Activated CD8-positive, alpha-beta T cell treated with anti-CD3 and anti-CD28 coated beads for 36 hours (primary cell): ENCODE measurements at regions not wholly inside any gene's neighbourhood (a gene's known extent, or its start where the extent isn't known, plus 50 kb on each side); places are given as distances from the start of the nearest gene placed in this dataset.
"Not testable (repeated sequence)": the region's sequence is repeated elsewhere in the genome, so short reads cannot be mapped to it uniquely, and the experiment has no call there.

ENCODE experiments used
- ATAC-seq: fragments of 200-7000 bp; cut with Tn5 transposase; one replicate; pipeline ENCODE4 v1.10.0; 2021; ENCODE audit warnings: mild to moderate bottlenecking, moderate library complexity
- CTCF ChIA-PET: fragments of 350-600 bp; sonication (Branson Sonifier 250); formaldehyde crosslinking; loops from one replicate; lab custom pipeline; 2021; ENCODE audit warnings: antibody characterized with exemption; lab: Charles Lee
- POLR2A ChIA-PET: fragments of 350-600 bp; sonication (Branson Sonifier 250); formaldehyde crosslinking; loops from one replicate; lab custom pipeline; 2021; ENCODE audit warnings: antibody characterized with exemption; lab: Charles Lee
- DNase-seq: peaks from one replicate; pipeline ENCODE4 v3.0.0-alpha.2; 2020
- H3K27ac Mint-ChIP-seq: one replicate; pipeline ENCODE4 v1.8.0; 2021; ENCODE audit warnings: mild to moderate bottlenecking, mixed read lengths
- H3K27me3 Mint-ChIP-seq: one replicate; pipeline ENCODE4 v1.8.0; 2021; ENCODE audit warnings: mixed read lengths
- H3K36me3 Mint-ChIP-seq: one replicate; pipeline ENCODE4 v1.8.0; 2021; ENCODE audit warnings: low read depth, mixed read lengths
- H3K4me1 Mint-ChIP-seq: one replicate; pipeline ENCODE4 v1.8.0; 2021; ENCODE audit warnings: low read depth, mixed read lengths
- H3K4me3 Mint-ChIP-seq: one replicate; pipeline ENCODE4 v1.8.0; 2021; ENCODE audit warnings: mild to moderate bottlenecking, moderate library complexity, mixed read lengths
- H3K9me3 Mint-ChIP-seq: one replicate; pipeline ENCODE4 v1.8.0; 2021; ENCODE audit warnings: mixed read lengths
- intact Hi-C: fragments of 100-400 bp; cut with micrococcal nuclease; formaldehyde crosslinking; loops from one replicate; pipeline ENCODE4 v1.10.0; 2022
- TF ChIP-seq, protein P1 (sequence below): fragments of 200-600 bp; IDR thresholded peaks from one replicate; pipeline ENCODE4 v1.8.0; 2022; ENCODE audit warnings: antibody characterized with exemption, mild to moderate bottlenecking

GRCh38 chr12:38116968-38117367 is 199.6 kb upstream of the ALG10B start:
- ChIA-PET POLR2A (no interaction called here), CTCF (no interaction called here)
- TF ChIP-seq, protein P1, sequence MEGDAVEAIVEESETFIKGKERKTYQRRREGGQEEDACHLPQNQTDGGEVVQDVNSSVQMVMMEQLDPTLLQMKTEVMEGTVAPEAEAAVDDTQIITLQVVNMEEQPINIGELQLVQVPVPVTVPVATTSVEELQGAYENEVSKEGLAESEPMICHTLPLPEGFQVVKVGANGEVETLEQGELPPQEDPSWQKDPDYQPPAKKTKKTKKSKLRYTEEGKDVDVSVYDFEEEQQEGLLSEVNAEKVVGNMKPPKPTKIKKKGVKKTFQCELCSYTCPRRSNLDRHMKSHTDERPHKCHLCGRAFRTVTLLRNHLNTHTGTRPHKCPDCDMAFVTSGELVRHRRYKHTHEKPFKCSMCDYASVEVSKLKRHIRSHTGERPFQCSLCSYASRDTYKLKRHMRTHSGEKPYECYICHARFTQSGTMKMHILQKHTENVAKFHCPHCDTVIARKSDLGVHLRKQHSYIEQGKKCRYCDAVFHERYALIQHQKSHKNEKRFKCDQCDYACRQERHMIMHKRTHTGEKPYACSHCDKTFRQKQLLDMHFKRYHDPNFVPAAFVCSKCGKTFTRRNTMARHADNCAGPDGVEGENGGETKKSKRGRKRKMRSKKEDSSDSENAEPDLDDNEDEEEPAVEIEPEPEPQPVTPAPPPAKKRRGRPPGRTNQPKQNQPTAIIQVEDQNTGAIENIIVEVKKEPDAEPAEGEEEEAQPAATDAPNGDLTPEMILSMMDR: no peak
- DNase-seq (no peak), ATAC-seq (no peak)
- Mint-ChIP-seq H3K36me3 (no peaks in the 10 kb centered on the region), H3K4me1 (no peaks in the 10 kb centered on the region), H3K4me3 (no peak overlapping the region), H3K27me3 (no peaks in the 10 kb centered on the region), H3K9me3 (peaks cover 3% of the 10 kb centered on the region), H3K27ac (no peak overlapping the region)
- intact Hi-C loops: no loop called here

DNA sequence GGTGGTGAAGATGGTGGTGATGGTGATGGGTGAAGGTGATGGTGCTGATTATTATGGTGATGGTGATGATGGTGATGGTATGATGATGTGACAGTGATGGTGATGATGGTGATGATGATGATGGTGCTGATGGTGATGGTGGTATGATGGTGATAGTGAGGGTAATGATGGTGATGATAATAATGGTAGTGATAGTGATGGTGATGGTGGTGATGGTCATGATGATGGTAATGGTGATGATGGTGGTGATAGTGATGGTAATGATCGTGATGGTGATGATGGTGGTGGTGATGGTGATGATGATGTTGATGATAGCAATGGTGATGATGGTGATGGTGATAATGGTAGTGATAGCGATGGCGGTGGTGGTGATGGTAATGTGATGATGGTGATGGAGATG is 197.9 kb upstream of the ALG10B start:
- no peak for ATAC-seq
- ChIA-PET POLR2A (no interaction called here), CTCF (no interaction called here)
- intact Hi-C loops: no loop called here
- Mint-ChIP-seq H3K36me3 (no peaks in the 10 kb centered on the region), H3K4me3 (no peak overlapping the region), H3K4me1 (no peaks in the 10 kb centered on the region), H3K27ac (no peak overlapping the region), H3K9me3 (peaks cover 3% of the 10 kb centered on the region), H3K27me3 (no peaks in the 10 kb centered on the region)
- DNase-seq: no peak
- TF ChIP-seq, protein P1: no peak

DNA sequence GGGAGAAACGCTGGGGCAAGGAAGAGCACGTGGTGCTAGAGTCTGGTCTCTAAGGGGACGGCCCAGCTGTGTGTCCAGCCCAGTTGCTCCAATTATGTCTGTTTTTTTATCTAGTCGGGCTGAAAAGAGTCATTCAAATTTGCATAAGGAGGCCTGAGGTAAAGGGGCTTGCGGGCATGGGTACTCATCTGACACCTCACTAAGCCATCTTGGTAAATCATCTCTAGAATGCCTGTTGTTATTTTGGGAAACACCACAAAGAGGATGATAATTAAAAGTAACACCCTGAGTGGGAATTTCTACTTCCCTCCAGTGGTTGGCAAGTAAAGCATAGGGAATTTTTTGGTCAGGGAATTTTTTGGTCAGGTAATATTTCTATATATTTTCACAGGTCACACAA is 196.1 kb upstream of the ALG10B start:
- no peaks in the 10 kb centered on the region for H3K36me3 Mint-ChIP-seq
- ATAC-seq: no peak
- no peaks in the 10 kb centered on the region for H3K4me1 Mint-ChIP-seq
- intact Hi-C loops: no loop called here
- TF ChIP-seq, protein P1: no peak
- DNase-seq: no peak
- ChIA-PET CTCF (no interaction called here), POLR2A (no interaction called here)
- no peak overlapping the region for H3K4me3 Mint-ChIP-seq
- H3K27me3 Mint-ChIP-seq: peaks cover 2% of the 10 kb centered on the region
- peaks cover 3% of the 10 kb centered on the region for H3K9me3 Mint-ChIP-seq
- H3K27ac Mint-ChIP-seq: no peak overlapping the region

DNA sequence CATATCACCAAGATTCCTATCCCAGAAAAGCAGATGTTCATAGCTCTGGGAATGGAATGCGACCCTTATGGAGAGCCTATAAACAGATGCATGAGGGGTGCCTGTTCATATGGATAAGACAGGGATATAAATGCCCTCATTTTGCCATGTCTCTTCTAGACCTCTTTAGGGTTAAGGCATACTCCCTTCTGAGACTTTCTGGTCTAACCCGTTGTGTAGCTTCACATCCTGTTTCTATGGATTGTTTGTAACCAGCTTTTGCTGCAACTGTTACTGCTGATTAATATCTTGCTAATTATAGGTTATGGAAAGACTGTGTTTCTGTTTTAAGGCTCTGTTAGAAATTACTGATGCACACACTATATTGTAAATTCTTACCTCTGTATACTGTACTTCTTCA is 193.5 kb upstream of the ALG10B start:
- H3K9me3 Mint-ChIP-seq, intact Hi-C loops, CTCF ChIA-PET, DNase-seq, H3K27ac Mint-ChIP-seq, H3K27me3 Mint-ChIP-seq, POLR2A ChIA-PET, H3K4me1 Mint-ChIP-seq, H3K36me3 Mint-ChIP-seq, H3K4me3 Mint-ChIP-seq, ATAC-seq: not testable (repeated sequence)

DNA sequence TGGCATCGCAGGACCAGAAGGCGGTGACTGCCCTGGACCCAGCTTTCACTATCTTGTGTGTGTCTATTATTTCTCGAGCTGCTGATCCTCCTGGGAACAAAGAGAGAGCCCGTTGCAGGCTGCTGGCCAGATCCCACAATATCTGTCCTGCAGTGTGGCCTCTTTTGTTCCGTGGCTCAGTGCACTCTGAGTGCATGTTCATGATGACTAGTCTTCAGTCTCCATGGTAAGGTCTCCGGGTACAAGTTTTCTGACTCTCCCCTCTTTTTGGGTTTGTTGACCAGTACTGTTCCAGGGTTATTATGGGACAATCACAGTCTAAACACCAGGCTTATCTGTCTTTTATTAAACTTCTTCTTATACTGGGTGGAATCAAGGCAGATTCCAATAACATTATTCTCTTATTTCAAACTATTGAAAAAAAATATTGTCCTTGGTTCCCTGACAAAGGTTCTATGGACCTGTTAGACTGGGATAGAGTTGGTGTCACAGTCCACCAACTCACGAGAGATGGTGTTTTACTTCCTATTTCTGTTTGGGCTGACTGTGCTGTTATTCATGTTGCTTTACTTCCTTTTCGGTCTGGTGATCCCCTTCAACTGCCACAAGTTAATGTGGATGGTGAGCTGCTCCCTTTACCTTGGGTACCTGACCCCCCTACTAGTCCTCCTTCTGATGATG is 192.9 kb upstream of the ALG10B start:
- DNase-seq (no peak), ATAC-seq (no peak)
- H3K27ac Mint-ChIP-seq: no peak overlapping the region
- intact Hi-C loops: no loop called here
- H3K4me1 Mint-ChIP-seq: no peaks in the 10 kb centered on the region
- H3K4me3 Mint-ChIP-seq: no peak overlapping the region
- TF ChIP-seq, protein P1: no peak
- ChIA-PET CTCF (no interaction called here), POLR2A (no interaction called here)
- peaks cover 2% of the 10 kb centered on the region for H3K9me3 Mint-ChIP-seq
- H3K36me3 Mint-ChIP-seq: no peaks in the 10 kb centered on the region
- H3K27me3 Mint-ChIP-seq: peaks cover 2% of the 10 kb centered on the region
